B cell (primary cell): ENCODE measurements at regions not wholly inside any gene's neighbourhood (a gene's known extent, or its start where the extent isn't known, plus 50 kb on each side); places are given as distances from the start of the nearest gene placed in this dataset.

Experiments
- EZH2 ChIP-seq: IDR thresholded peaks from 2 replicates; pipeline ENCODE4 v1.6.1; 2012; ENCODE audit warnings: borderline replicate concordance, low read depth, mild to moderate bottlenecking, moderate library complexity, low read length; ENCODE audit not compliant: insufficient read depth, poor library complexity, severe bottlenecking
- TF ChIP-seq, protein P1 (sequence below): fragments of 200-600 bp; IDR thresholded peaks from one replicate; pipeline ENCODE4 v1.8.0; 2022; ENCODE audit warnings: antibody characterized with exemption, mild to moderate bottlenecking

DNA sequence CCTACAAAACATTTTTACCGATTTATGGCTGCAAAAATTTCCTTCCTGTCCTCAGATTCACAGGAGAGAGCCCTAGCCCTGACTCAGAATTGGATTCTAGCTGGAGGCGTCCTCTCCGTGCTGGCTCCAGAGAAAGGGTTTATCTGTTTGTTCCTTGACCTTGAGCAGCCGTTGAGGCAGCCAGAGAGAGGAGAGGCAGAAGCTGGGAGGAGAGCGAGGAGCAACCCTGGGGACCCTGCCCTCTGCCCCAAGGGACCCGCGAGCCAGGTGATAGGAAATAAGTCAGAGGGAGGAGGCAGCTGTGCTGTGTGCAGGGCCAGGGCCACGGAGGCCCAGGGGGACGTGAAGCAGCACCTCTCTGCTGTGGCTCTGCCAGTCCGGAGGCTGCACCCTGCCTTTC, 75.6 kb downstream of the IGLL1 start:
- TF ChIP-seq, protein P1, sequence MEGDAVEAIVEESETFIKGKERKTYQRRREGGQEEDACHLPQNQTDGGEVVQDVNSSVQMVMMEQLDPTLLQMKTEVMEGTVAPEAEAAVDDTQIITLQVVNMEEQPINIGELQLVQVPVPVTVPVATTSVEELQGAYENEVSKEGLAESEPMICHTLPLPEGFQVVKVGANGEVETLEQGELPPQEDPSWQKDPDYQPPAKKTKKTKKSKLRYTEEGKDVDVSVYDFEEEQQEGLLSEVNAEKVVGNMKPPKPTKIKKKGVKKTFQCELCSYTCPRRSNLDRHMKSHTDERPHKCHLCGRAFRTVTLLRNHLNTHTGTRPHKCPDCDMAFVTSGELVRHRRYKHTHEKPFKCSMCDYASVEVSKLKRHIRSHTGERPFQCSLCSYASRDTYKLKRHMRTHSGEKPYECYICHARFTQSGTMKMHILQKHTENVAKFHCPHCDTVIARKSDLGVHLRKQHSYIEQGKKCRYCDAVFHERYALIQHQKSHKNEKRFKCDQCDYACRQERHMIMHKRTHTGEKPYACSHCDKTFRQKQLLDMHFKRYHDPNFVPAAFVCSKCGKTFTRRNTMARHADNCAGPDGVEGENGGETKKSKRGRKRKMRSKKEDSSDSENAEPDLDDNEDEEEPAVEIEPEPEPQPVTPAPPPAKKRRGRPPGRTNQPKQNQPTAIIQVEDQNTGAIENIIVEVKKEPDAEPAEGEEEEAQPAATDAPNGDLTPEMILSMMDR, result no peak
- no peak for TF ChIP-seq EZH2
